OCI-LY1 (cell line): ENCODE measurements at regions not wholly inside any gene's neighbourhood (a gene's known extent, or its start where the extent isn't known, plus 50 kb on each side); places are given as distances from the start of the nearest gene placed in this dataset.

Source experiments
- H2AFZ ChIP-seq: fragments of 200-600 bp; sonication (generic), shearing (Covaris generic); 2 replicates; pipeline ENCODE4 v1.6.0; 2014; ENCODE audit warnings: antibody characterized with exemption, mild to moderate bottlenecking, low read length
- H3F3A ChIP-seq: fragments of 200-600 bp; sonication (generic), shearing (Covaris generic); 2 replicates; pipeline ENCODE4 v1.6.0; 2014; ENCODE audit warnings: mild to moderate bottlenecking, antibody characterized with exemption, low read length, moderate library complexity; ENCODE audit not compliant: insufficient read depth
- H3K27ac ChIP-seq: fragments of 200-600 bp; sonication (generic); 2 replicates; pipeline ENCODE4 v1.5.1; 2014; ENCODE audit warnings: low read length, mixed run types, mild to moderate bottlenecking, low read depth; ENCODE audit not compliant: poor library complexity, severe bottlenecking
- H3K27me3 ChIP-seq: fragments of 200-600 bp; sonication (generic); 2 replicates; pipeline ENCODE4 v1.6.0; 2014; ENCODE audit warnings: antibody characterized with exemption, mild to moderate bottlenecking, low read length, moderate library complexity; ENCODE audit not compliant: insufficient read depth
- H3K36me3 ChIP-seq: fragments of 200-600 bp; sonication (generic); 2 replicates; pipeline ENCODE4 v1.6.1; 2014; ENCODE audit warnings: mild to moderate bottlenecking, antibody characterized with exemption, low read length, moderate library complexity, mixed read lengths; ENCODE audit not compliant: insufficient read depth
- H3K4me1 ChIP-seq: fragments of 200-600 bp; sonication (generic); 2 replicates; pipeline ENCODE4 v1.5.1; 2014; ENCODE audit warnings: mild to moderate bottlenecking, low read length, moderate library complexity; ENCODE audit not compliant: insufficient read depth, severe bottlenecking
- H3K4me2 ChIP-seq: fragments of 200-600 bp; sonication (generic), shearing (Covaris generic); 2 replicates; pipeline ENCODE4 v1.6.1; 2014; ENCODE audit warnings: low read length
- H3K4me3 ChIP-seq: fragments of 200-600 bp; sonication (generic); 2 replicates; pipeline ENCODE4 v1.5.1; 2014; ENCODE audit warnings: low read length, low read depth, mild to moderate bottlenecking, mixed read lengths; ENCODE audit not compliant: poor library complexity, severe bottlenecking
- H3K79me2 ChIP-seq: fragments of 200-600 bp; shearing (Covaris generic); 2 replicates; pipeline ENCODE4 v1.6.1; 2016; ENCODE audit warnings: mixed run types, low read length, mixed read lengths; ENCODE audit not compliant: insufficient read depth
- H3K9ac ChIP-seq: fragments of 200-600 bp; sonication (generic), shearing (Covaris generic); 2 replicates; pipeline ENCODE4 v1.6.1; 2014; ENCODE audit warnings: mild to moderate bottlenecking, low read length, mixed read lengths
- H3K9me2 ChIP-seq: fragments of 200-600 bp; sonication (generic), shearing (Covaris generic); 2 replicates; pipeline ENCODE4 v1.6.1; 2014; ENCODE audit warnings: low read depth, mild to moderate bottlenecking, low read length, mixed read lengths
- H3K9me3 ChIP-seq: fragments of 200-600 bp; shearing (Covaris generic); 2 replicates; pipeline ENCODE4 v1.6.1; 2014; ENCODE audit warnings: low read length, mixed read lengths
- H4K20me1 ChIP-seq: fragments of 200-600 bp; sonication (generic), shearing (Covaris generic); 2 replicates; pipeline ENCODE4 v1.6.0; 2016; ENCODE audit warnings: mild to moderate bottlenecking, low read length; ENCODE audit not compliant: insufficient read depth
- CTCF ChIP-seq: fragments of 200-600 bp; sonication (generic), shearing (Covaris generic); IDR thresholded peaks from 2 replicates; pipeline ENCODE4 v1.5.1; 2017; ENCODE audit warnings: mild to moderate bottlenecking, antibody characterized with exemption, low read length, moderate library complexity, mixed read lengths
- EZH2 ChIP-seq: fragments of 200-600 bp; sonication (generic), shearing (Covaris generic); IDR thresholded peaks from 2 replicates; pipeline ENCODE4 v1.8.0; 2017; ENCODE audit warnings: borderline replicate concordance, mixed run types, mild to moderate bottlenecking, antibody characterized with exemption, low read length, moderate library complexity, mixed read lengths

GRCh38 chr14:25350021-25350420, 300.1 kb upstream of the STXBP6 start:
- H3K4me2 ChIP-seq = no peak overlapping the region
- no peaks in the 10 kb centered on the region for H3F3A ChIP-seq
- no peaks in the 10 kb centered on the region for H3K4me1 ChIP-seq
- no peak overlapping the region for H2AFZ ChIP-seq
- H3K9me2 ChIP-seq = no peaks in the 10 kb centered on the region
- no peaks in the 10 kb centered on the region for H3K36me3 ChIP-seq
- no peaks in the 10 kb centered on the region for H4K20me1 ChIP-seq
- no peaks in the 10 kb centered on the region for H3K27me3 ChIP-seq
- H3K9me3 ChIP-seq = no peaks in the 10 kb centered on the region
- no peak for TF ChIP-seq EZH2
- no peak for TF ChIP-seq CTCF
- H3K4me3 ChIP-seq = no peak overlapping the region
- H3K79me2 ChIP-seq = no peaks in the 10 kb centered on the region
- no peak overlapping the region for H3K27ac ChIP-seq
- no peak overlapping the region for H3K9ac ChIP-seq

- Histone ChIP-seq H3K79me2 (no peaks in the 10 kb centered on the region), H2AFZ (no peak overlapping the region), H3K27me3 (no peaks in the 10 kb centered on the region), H3K4me2 (no peak overlapping the region), H3K36me3 (no peaks in the 10 kb centered on the region), H3K9ac (no peak overlapping the region), H3K4me3 (no peak overlapping the region), H3K4me1 (no peaks in the 10 kb centered on the region), H4K20me1 (no peaks in the 10 kb centered on the region), H3K27ac (no peak overlapping the region), H3K9me3 (no peaks in the 10 kb centered on the region), H3F3A (no peaks in the 10 kb centered on the region), H3K9me2 (no peaks in the 10 kb centered on the region)
- TF ChIP-seq EZH2 (no peak), CTCF (no peak)
Measured at GRCh38 chr14:25349269-25349668, 299.3 kb upstream of the STXBP6 start.

DNA sequence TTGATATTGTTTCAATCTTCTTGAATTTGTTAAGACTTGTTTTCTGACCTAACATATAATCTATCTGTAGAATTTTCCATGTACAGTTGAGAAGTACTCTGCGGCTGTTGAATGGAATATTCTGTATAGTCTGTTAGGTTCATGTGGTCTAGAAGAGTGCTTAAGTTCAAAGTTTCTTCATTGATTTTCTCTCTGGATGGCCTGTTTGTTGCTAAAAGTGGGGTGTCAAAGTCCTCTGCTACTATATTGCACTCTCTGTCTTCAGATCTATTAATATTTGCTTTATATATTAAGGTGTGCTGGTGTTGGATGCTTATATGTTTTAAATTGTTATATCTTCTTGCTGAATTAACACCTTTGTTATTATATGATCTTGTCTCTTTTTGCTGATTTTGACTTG, 290.9 kb upstream of the STXBP6 start:
- no peaks in the 10 kb centered on the region for H4K20me1 ChIP-seq
- no peaks in the 10 kb centered on the region for H3K4me1 ChIP-seq
- no peak overlapping the region for H2AFZ ChIP-seq
- no peaks in the 10 kb centered on the region for H3F3A ChIP-seq
- TF ChIP-seq EZH2 (no peak), CTCF (no peak)
- H3K9ac ChIP-seq = no peak overlapping the region
- H3K79me2 ChIP-seq = no peaks in the 10 kb centered on the region
- H3K36me3 ChIP-seq = no peaks in the 10 kb centered on the region
- H3K4me2 ChIP-seq = no peak overlapping the region
- no peak overlapping the region for H3K27ac ChIP-seq
- no peak overlapping the region for H3K4me3 ChIP-seq
- H3K9me3 ChIP-seq = no peaks in the 10 kb centered on the region
- H3K27me3 ChIP-seq = no peaks in the 10 kb centered on the region
- H3K9me2 ChIP-seq = no peaks in the 10 kb centered on the region
